ENCODE measurements at regions not wholly inside any gene's neighbourhood (a gene's known extent, or its start where the extent isn't known, plus 50 kb on each side); places are given as distances from the start of the nearest gene placed in this dataset.

GRCh38 chr2:37812941-37813730 lies 112.0 kb upstream of the RMDN2 start:
- no peaks in the 10 kb centered on the region for H3K4me1 ChIP-seq
- H3K9me3 ChIP-seq, result no peaks in the 10 kb centered on the region
- no peak for TF ChIP-seq CTCF (IDR thresholded peaks at IDR 0.05)
- no peak overlapping the region for H3K9ac ChIP-seq (ENCODE audit: low read depth in 2 of 2, low read length in 2 of 2)
- no peaks in the 10 kb centered on the region for H3K36me3 ChIP-seq
- no peak overlapping the region for H3K4me3 ChIP-seq
- DNase-seq, result no peak
- no peaks in the 10 kb centered on the region for H3K27me3 ChIP-seq
- H3K27ac ChIP-seq, result no peak overlapping the region
- intact Hi-C loops (cut with DNase I), result no loop called here

- intact Hi-C loops (cut with DNase I), result no loop called here
- H3K9me3 ChIP-seq, result no peaks in the 10 kb centered on the region
- TF ChIP-seq CTCF (IDR thresholded peaks at IDR 0.05), result no peak
- H3K4me3 ChIP-seq, result no peak overlapping the region
- H3K4me1 ChIP-seq, result no peaks in the 10 kb centered on the region
- no peaks in the 10 kb centered on the region for H3K27me3 ChIP-seq
- no peak for DNase-seq
- H3K36me3 ChIP-seq, result no peaks in the 10 kb centered on the region
- H3K27ac ChIP-seq, result no peak overlapping the region
- H3K9ac ChIP-seq (ENCODE audit: low read depth in 2 of 2, low read length in 2 of 2), result no peak overlapping the region
Observed at GRCh38 chr2:37816036-37816435, 109.1 kb upstream of the RMDN2 start.

GRCh38 chr2:37816686-37817085 lies 108.4 kb upstream of the RMDN2 start:
- no peak overlapping the region for H3K9ac ChIP-seq (ENCODE audit: low read depth in 2 of 2, low read length in 2 of 2)
- no peaks in the 10 kb centered on the region for H3K9me3 ChIP-seq
- no peak overlapping the region for H3K27ac ChIP-seq
- no peaks in the 10 kb centered on the region for H3K36me3 ChIP-seq
- intact Hi-C loops (cut with DNase I), result no loop called here
- no peaks in the 10 kb centered on the region for H3K4me1 ChIP-seq
- H3K4me3 ChIP-seq, result no peak overlapping the region
- DNase-seq, result no peak
- no peaks in the 10 kb centered on the region for H3K27me3 ChIP-seq
- no peak for TF ChIP-seq CTCF (IDR thresholded peaks at IDR 0.05)

- no peak for DNase-seq
- H3K27ac ChIP-seq, result no peak overlapping the region
- H3K36me3 ChIP-seq, result no peaks in the 10 kb centered on the region
- intact Hi-C loops (cut with DNase I), result no loop called here
- no peak overlapping the region for H3K9ac ChIP-seq (ENCODE audit: low read depth in 2 of 2, low read length in 2 of 2)
- H3K9me3 ChIP-seq, result no peaks in the 10 kb centered on the region
- H3K4me3 ChIP-seq, result no peak overlapping the region
- TF ChIP-seq CTCF (IDR thresholded peaks at IDR 0.05), result no peak
- H3K4me1 ChIP-seq, result no peaks in the 10 kb centered on the region
- no peaks in the 10 kb centered on the region for H3K27me3 ChIP-seq
Observed at GRCh38 chr2:37819186-37819585, 105.9 kb upstream of the RMDN2 start.

- no peak for DNase-seq
- intact Hi-C loops (cut with DNase I), result no loop called here
- Histone ChIP-seq H3K27ac (no peak overlapping the region), H3K4me3 (no peak overlapping the region), H3K4me1 (no peaks in the 10 kb centered on the region), H3K36me3 (no peaks in the 10 kb centered on the region), H3K9ac (ENCODE audit: low read depth in 2 of 2, low read length in 2 of 2) (no peak overlapping the region), H3K27me3 (no peaks in the 10 kb centered on the region), H3K9me3 (no peaks in the 10 kb centered on the region)
- no peak for TF ChIP-seq CTCF (IDR thresholded peaks at IDR 0.05)
Observed at GRCh38 chr2:37820471-37820986, 104.6 kb upstream of the RMDN2 start.

All from colonic mucosa (tissue), 4 donors.